ENCODE measurements at regions not wholly inside any gene's neighbourhood (a gene's known extent, or its start where the extent isn't known, plus 50 kb on each side); places are given as distances from the start of the nearest gene placed in this dataset.

DNA sequence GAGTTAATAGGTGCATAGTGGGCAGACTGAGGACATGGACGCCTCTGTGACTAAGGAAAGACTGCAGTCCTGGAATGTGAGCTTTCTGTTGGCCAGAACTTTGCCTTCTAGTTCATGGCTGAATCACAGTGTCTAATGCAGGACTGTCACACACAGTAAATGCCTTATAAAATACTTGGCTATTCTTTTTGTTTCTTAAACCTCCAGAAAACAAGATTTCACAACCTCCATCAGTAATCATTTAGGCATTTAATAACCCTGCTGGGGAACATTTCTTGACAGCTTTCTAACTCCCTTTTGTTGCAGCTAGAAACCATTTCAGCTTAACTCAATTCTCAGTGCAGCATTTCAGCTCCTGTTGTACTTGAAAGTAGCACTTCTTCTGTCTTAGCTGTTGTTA is 335.8 kb upstream of the DDI1 start:
- BruUV-seq (replicated peaks): no TSS peak
- intact Hi-C loops (cut with micrococcal nuclease; ENCODE audit: unreplicated experiment): no loop called here
- POLR2A ChIA-PET: no interaction called here
- Histone ChIP-seq H3K36me3 (ENCODE audit: insufficient read depth, low read length) (no peaks in the 10 kb centered on the region), H3K9me3 (ENCODE audit: low read length) (no peaks in the 10 kb centered on the region), H3K4me1 (ENCODE audit: insufficient read depth, low read length, poor library complexity, severe bottlenecking) (no peaks in the 10 kb centered on the region), H4K20me1 (ENCODE audit: insufficient read depth, low read length) (no peaks in the 10 kb centered on the region), H3K9me2 (ENCODE audit: insufficient read depth, low read length) (no peaks in the 10 kb centered on the region), H3K4me2 (ENCODE audit: low read length) (no peak overlapping the region), H3K4me3 (ENCODE audit: low read depth, low read length, poor library complexity, severe bottlenecking) (no peak overlapping the region), H2AFZ (ENCODE audit: low read length) (no peak overlapping the region), H3K79me2 (ENCODE audit: insufficient read depth, low read depth, low read length) (no peaks in the 10 kb centered on the region), H3K27ac (ENCODE audit: low read depth, low read length, poor library complexity, severe bottlenecking) (no peak overlapping the region)
- TF ChIP-seq, protein P1, sequence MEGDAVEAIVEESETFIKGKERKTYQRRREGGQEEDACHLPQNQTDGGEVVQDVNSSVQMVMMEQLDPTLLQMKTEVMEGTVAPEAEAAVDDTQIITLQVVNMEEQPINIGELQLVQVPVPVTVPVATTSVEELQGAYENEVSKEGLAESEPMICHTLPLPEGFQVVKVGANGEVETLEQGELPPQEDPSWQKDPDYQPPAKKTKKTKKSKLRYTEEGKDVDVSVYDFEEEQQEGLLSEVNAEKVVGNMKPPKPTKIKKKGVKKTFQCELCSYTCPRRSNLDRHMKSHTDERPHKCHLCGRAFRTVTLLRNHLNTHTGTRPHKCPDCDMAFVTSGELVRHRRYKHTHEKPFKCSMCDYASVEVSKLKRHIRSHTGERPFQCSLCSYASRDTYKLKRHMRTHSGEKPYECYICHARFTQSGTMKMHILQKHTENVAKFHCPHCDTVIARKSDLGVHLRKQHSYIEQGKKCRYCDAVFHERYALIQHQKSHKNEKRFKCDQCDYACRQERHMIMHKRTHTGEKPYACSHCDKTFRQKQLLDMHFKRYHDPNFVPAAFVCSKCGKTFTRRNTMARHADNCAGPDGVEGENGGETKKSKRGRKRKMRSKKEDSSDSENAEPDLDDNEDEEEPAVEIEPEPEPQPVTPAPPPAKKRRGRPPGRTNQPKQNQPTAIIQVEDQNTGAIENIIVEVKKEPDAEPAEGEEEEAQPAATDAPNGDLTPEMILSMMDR (conservative IDR thresholded peaks at IDR 0.05; ENCODE audit: low read length): no peak
- no peak for TF ChIP-seq EZH2phosphoT487 (IDR thresholded peaks at IDR 0.05; ENCODE audit: borderline replicate concordance, low read depth, low read length)
- no peak for DNase-seq (ENCODE audit: low spot score)
- CTCF ChIA-PET (ENCODE audit: unreplicated experiment): no interaction called here

DNA sequence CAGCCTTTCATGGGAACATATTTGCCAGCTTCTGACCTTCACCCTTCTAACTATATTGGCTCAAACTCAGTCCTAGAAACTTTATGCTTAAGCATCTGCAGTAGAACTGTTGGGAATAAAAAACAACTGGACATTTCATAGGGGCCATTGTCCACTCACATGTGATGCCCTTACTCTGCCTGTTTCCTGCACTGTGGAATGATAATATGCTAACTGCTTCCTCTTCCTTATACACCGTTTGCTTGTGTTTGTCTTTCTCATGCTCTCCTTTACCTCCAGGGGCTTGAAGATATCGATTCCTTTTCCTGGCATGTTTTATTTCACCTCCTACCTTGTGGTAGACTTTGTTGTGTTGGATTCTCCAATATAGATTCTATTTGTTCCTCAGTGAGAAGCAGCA is 333.0 kb upstream of the DDI1 start:
- ChIA-PET POLR2A (interaction anchor here (0.9 kb wide), 1 partner anchor 84 kb away, joined by 4 read pairs; no protein-coding TSS in a partner anchor), CTCF (ENCODE audit: unreplicated experiment) (no interaction called here)
- Histone ChIP-seq H3K4me1 (ENCODE audit: insufficient read depth, low read length, poor library complexity, severe bottlenecking) (no peaks in the 10 kb centered on the region), H3K9me3 (ENCODE audit: low read length) (no peaks in the 10 kb centered on the region), H3K36me3 (ENCODE audit: insufficient read depth, low read length) (no peaks in the 10 kb centered on the region), H4K20me1 (ENCODE audit: insufficient read depth, low read length) (no peaks in the 10 kb centered on the region), H3K4me3 (ENCODE audit: low read depth, low read length, poor library complexity, severe bottlenecking) (no peak overlapping the region), H2AFZ (ENCODE audit: low read length) (no peak overlapping the region), H3K4me2 (ENCODE audit: low read length) (no peak overlapping the region), H3K9me2 (ENCODE audit: insufficient read depth, low read length) (no peaks in the 10 kb centered on the region), H3K27ac (ENCODE audit: low read depth, low read length, poor library complexity, severe bottlenecking) (no peak overlapping the region), H3K79me2 (ENCODE audit: insufficient read depth, low read depth, low read length) (no peaks in the 10 kb centered on the region)
- no TSS peak for BruUV-seq (replicated peaks)
- no peak for DNase-seq (ENCODE audit: low spot score)
- intact Hi-C loops (cut with micrococcal nuclease; ENCODE audit: unreplicated experiment): no loop called here
- TF ChIP-seq EZH2phosphoT487 (IDR thresholded peaks at IDR 0.05; ENCODE audit: borderline replicate concordance, low read depth, low read length): no peak
- TF ChIP-seq, protein P1 (conservative IDR thresholded peaks at IDR 0.05; ENCODE audit: low read length): no peak

DNA sequence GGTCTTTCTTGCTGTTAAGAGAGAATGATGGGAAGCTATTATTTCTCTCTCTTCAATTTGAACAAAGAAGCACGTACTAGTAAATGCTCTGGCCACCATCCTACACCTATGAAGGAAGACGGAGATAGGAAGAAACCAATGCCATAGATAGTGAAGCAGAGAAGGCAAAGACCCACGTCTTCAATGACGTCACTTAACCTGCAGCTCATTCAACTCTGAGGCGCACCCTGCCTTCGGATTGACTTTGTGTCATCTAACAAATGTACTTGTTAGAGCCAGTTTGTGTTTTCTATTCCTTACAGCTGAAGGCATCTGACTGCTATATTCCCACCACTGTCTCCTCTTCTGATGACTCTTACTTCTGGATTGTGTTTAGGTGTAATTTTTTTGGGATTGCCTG is 332.5 kb upstream of the DDI1 start:
- ChIA-PET POLR2A (no interaction called here), CTCF (ENCODE audit: unreplicated experiment) (no interaction called here)
- Histone ChIP-seq H4K20me1 (ENCODE audit: insufficient read depth, low read length) (no peaks in the 10 kb centered on the region), H3K27ac (ENCODE audit: low read depth, low read length, poor library complexity, severe bottlenecking) (no peak overlapping the region), H2AFZ (ENCODE audit: low read length) (no peak overlapping the region), H3K4me3 (ENCODE audit: low read depth, low read length, poor library complexity, severe bottlenecking) (no peak overlapping the region), H3K9me2 (ENCODE audit: insufficient read depth, low read length) (no peaks in the 10 kb centered on the region), H3K9me3 (ENCODE audit: low read length) (no peaks in the 10 kb centered on the region), H3K79me2 (ENCODE audit: insufficient read depth, low read depth, low read length) (no peaks in the 10 kb centered on the region), H3K36me3 (ENCODE audit: insufficient read depth, low read length) (no peaks in the 10 kb centered on the region), H3K4me2 (ENCODE audit: low read length) (no peak overlapping the region), H3K4me1 (ENCODE audit: insufficient read depth, low read length, poor library complexity, severe bottlenecking) (no peaks in the 10 kb centered on the region)
- TF ChIP-seq, protein P1 (conservative IDR thresholded peaks at IDR 0.05; ENCODE audit: low read length): no peak
- TF ChIP-seq EZH2phosphoT487 (IDR thresholded peaks at IDR 0.05; ENCODE audit: borderline replicate concordance, low read depth, low read length): no peak
- DNase-seq (ENCODE audit: low spot score): no peak
- intact Hi-C loops (cut with micrococcal nuclease; ENCODE audit: unreplicated experiment): no loop called here
- no TSS peak for BruUV-seq (replicated peaks)

All from OCI-LY7 (cell line).